NCI-H1930 (cell line): ENCODE measurements at regions not wholly inside any gene's neighbourhood (a gene's known extent, or its start where the extent isn't known, plus 50 kb on each side); places are given as distances from the start of the nearest gene placed in this dataset.

Experiments used
- DNase-seq, 2 experiments: peaks; one replicate each; lab custom pipeline; 2025; lab: John Stamatoyannopoulos, UW

- no peak for DNase-seq
These were observed 144.2 kb upstream of the PCDH18 start for GRCh38 chr4:137676357-137676998.

DNA sequence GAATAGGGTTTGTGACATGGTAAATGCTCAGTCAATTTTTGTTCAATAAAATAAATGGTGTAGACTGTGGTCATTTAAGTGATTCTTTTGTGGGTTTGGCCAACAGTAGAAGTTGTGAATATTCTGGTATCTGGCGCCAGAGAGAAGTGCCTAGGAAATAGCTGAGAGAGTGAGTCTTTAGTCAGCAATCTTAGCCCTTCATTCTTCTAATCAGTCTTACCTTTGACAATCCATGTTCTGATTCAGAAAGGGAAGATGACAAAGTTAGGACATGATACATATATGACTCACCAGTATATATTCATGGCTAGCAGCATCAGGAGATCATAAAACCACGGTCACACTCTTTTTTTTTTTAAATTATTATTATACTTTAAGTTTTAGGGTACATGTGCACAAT, 141.8 kb upstream of the PCDH18 start:
- no peak for DNase-seq

DNA sequence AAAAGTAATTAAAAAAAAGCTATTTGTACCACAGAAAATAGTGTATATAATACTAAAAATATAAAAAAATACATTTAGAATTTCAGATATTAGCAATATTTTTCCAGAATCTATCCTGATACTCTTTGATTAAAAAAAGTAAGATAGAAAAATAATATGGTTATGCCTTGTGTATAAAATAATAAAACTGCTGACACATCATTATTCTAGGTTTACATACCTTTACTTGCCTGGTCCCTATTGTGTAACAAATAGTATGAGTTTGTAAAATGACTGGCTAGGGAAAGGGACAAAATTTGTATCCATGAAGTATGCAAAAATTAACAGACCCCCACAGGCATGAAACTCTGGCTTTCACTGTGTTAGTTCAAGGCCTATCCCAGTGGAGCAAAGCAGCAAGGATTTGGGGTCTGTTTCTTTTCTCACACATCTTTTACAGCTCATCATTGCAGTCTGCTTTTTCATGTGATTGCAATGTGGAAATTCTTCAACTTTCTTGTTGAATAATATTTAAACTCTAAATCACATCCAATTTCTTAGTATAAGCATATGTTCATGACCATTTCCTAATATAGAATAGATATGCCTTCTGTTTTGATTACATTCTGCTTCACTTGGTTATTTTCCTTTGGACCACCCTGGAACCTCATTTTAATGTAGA, 136.7 kb upstream of the PCDH18 start:
- no peak for DNase-seq

GRCh38 chr4:137664416-137664815, 132.1 kb upstream of the PCDH18 start:
- no peak for DNase-seq

DNA sequence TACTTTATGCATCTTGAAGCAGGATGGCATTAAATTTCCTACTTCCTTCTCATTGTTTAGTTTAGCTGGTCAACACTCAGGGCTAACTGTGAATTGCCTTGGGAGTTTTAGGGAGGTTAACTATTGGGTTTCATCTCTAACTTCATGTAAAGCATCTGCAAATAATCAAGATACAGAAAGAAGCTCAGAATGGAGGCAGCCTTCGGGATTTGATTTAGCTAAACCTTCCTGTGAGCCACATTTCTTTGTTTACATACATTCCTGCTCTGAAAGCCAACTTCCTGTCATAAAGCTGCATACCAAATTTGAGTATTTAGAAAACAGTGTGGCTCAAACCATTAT, 131.7 kb upstream of the PCDH18 start:
- DNase-seq, result no peak

DNA sequence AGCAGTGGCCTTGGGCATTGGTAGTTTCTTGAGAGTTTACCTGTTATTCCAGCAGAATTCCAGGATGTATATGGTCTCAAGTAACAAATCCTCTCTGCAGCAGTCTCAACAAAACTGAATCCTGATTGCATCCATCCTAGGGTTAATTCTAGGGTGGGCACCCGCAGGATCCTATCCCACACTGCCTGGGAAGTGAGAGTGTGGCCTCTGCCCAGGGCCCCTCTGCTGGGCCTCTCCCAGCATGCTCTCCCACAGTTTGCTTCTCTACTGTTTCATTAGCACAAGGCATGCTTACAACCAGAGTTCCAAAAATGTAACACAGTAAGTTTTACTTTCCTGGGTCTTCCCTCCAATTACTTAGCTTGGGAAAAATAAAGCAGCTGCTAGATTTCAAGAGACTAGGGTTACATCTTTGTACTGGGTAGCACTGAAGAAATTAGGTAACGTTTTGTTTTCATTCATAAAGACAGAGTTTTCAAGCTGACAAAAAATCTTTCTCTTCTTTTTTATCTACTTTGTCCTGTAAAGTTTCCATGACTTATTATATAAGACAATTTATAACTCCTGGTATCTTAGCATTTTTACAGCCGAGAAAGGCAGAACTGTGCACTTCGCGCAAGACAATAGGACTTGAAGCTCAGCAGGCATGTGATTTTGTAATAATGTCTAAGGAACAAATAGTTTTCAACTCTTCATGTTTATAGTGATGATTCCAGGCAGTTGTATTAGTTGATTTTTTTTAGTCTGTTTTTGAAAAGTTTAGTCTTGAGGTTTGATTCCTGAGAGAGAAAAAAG, 131.2 kb upstream of the PCDH18 start:
- DNase-seq, result no peak

DNA sequence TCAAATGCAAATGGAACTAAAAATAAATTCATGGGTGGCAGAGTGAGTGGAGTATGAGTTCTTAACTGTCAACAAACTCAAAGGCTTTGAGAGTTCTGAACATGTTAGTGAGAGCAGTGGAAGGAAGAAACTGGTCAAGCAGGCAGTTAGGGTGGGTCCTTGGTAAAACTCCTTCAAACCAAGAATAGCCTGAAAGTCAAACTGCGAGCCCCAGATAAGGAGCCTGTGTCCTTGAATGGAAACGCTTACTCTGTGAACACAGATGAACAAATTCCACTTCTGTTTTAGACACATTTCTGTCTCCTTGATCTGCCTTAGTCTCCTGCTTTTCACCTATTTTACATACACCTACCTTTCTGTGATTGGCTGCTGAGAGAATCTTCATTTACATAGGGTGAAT, 129.4 kb upstream of the PCDH18 start:
- no peak for DNase-seq

GRCh38 chr4:137660211-137660610, 127.9 kb upstream of the PCDH18 start:
- DNase-seq, result no peak

GRCh38 chr4:137659431-137659830, 127.1 kb upstream of the PCDH18 start:
- no peak for DNase-seq

GRCh38 chr4:137656661-137657060, 124.4 kb upstream of the PCDH18 start:
- no peak for DNase-seq

DNA sequence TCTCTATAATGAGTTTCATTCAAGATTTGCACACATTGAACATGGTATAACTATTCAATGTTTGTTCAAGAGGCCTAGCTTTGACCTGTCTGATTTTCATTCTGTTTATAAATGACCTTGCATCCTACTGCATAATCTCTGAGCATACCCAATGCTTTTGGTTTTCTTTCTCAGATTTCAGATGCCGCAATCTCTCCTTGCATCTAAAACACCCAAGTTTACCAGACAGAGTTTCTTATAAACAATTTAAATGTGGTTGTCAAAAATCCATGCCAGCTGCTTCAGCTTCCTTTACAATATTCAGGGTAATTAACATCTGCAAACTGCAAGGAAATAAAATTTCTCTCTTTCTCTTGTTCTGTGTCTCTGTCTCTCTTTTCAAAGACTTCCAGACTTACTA, 123.0 kb upstream of the PCDH18 start:
- DNase-seq, result no peak

DNA sequence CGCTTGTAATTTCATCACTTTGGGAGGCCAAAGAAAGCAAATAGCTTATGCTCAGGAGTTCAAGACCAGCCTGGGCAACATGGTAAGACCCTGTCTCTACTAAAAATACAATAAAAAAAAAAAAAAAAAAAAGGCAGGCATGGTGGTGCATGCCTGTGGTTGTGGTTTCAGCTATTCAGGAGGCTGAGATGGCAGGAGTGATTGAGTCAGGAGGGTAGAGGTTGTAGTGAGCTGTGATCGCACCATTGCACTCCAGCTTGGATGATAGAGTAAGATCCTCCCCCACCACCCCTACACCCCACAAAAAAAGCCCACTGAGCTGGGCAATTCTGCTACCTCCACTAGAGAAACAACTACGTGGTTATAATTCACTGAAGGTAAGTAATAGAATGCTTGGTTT, 118.8 kb upstream of the PCDH18 start:
- DNase-seq, result no peak

DNA sequence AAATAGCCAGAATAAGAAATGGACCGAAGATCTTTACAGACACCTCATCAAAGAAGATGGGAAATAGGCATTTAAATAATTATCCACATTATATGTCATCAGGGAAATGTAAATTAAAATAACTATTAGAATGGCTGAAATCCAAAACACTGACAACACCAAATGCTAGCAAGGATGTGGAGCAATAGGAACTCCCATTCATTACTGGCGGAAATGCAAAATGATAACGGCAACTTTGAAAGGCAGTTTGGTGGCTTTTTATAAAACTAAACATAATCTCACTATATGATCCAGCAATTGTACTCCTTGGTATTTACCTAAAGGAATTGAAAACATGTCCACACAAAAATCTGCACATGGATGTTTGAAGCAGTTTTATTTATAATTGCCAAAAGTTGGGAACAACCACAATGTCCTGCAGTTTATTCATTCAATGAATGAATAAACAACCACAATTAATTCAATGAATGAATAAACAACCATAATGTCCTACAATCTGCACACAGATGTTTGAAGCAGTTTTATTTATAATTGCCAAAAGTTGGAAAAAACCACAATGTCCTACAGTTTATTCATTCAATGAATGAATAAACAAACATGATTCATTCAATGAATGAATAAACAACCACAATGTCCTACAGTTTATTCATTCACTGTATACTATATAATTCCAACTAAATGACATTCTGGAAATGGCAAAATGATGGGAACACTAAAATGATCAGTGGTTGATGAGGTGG, 117.6 kb upstream of the PCDH18 start:
- DNase-seq, result no peak

GRCh38 chr4:137648531-137648930, 116.2 kb upstream of the PCDH18 start:
- no peak for DNase-seq

DNA sequence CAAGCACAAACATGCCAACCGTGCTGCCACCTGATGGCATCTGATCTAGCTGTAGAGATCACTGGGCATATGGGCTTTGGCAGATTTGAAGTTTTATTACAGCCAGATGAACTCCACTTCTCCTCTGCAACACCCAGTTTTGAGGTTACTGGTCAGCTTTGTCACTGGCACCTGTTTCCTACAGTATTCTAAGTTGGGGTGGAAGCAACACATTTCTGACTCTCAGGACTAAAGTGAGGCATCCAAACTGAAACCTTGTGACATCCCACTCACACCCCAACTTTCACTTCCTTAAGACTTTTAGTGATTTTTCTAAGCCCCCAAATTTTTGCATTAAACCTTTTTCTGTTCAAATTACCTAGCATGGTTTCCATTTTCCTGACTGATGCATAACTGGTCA, 115.1 kb upstream of the PCDH18 start:
- DNase-seq, result no peak

DNA sequence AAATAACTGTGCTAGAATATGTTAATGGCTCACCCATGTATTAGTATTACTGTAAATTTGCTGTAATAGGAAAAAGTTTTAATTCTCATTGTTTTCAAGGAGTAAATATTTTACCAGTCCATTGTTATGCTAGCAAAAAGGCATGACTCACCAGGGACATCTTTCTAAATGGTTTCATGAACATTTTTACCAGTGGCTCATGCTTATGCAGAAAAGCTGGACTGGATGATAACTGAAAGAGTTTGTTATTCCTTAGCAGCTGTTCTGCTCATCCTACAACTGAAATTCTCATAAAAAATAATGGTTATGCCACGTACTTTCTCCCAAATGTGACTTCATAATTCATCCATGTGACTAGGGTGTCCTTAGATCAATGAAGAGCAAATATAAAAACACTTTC, 111.9 kb upstream of the PCDH18 start:
- DNase-seq, result no peak

GRCh38 chr4:137641544-137641943, 109.2 kb upstream of the PCDH18 start:
- no peak for DNase-seq

GRCh38 chr4:137640838-137641158, 108.5 kb upstream of the PCDH18 start:
- DNase-seq, result no peak

- DNase-seq, result no peak
These were observed 108.0 kb upstream of the PCDH18 start for GRCh38 chr4:137640156-137640837.

DNA sequence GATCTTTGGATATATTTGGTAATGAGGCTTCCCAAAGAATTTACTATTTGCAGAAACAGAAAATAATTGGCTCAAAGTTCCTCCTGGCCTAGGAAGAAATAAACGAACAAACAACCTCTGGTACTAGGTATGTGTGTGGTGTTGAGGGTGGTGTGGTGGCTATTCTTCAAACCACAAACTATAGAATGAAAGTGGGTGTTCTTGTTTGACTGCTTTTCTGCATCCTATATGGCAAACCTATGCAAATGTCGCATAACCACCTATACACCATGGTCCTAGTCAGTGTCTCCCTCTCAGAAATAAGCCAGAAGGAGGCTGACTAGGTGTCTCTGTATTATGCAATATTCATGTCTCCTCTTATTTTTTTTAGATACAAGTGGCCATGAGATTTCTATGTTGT, 106.6 kb upstream of the PCDH18 start:
- DNase-seq, result no peak

GRCh38 chr4:137635601-137636000, 103.3 kb upstream of the PCDH18 start:
- DNase-seq, result no peak

GRCh38 chr4:137635108-137635507, 102.8 kb upstream of the PCDH18 start:
- DNase-seq, result no peak
